Activated CD8-positive, alpha-beta memory T cell treated with anti-CD3 and anti-CD28 coated beads, Interleukin-2, amount 10 ng/mL, durations not matched to agents 7 days and 5 days (primary cell): ENCODE measurements at regions not wholly inside any gene's neighbourhood (a gene's known extent, or its start where the extent isn't known, plus 50 kb on each side); places are given as distances from the start of the nearest gene placed in this dataset.
"Not testable (repeated sequence)": the region's sequence is repeated elsewhere in the genome, so short reads cannot be mapped to it uniquely, and the experiment has no call there.

Experiments
- ATAC-seq: fragments of 150-1000 bp; cut with Tn5 transposase; one replicate; pipeline ENCODE4 v1.10.0; 2021; ENCODE audit warnings: moderate library complexity
- CTCF ChIA-PET: fragments of 350-600 bp; sonication (Branson Sonifier 250); formaldehyde crosslinking; loops from one replicate; lab custom pipeline; 2021; ENCODE audit warnings: antibody characterized with exemption; lab: Charles Lee
- DNase-seq: peaks from one replicate; pipeline ENCODE4 v3.0.0-alpha.2; 2020
- H3K27ac Mint-ChIP-seq: one replicate; pipeline ENCODE4 v1.8.0; 2021; ENCODE audit warnings: mild to moderate bottlenecking, mixed read lengths
- H3K27me3 Mint-ChIP-seq: one replicate; pipeline ENCODE4 v1.8.0; 2021; ENCODE audit warnings: mixed read lengths
- H3K36me3 Mint-ChIP-seq: one replicate; pipeline ENCODE4 v1.8.0; 2021; ENCODE audit warnings: mild to moderate bottlenecking, mixed read lengths
- H3K4me1 Mint-ChIP-seq: one replicate; pipeline ENCODE4 v1.8.0; 2021; ENCODE audit warnings: mixed read lengths
- H3K4me3 Mint-ChIP-seq: one replicate; pipeline ENCODE4 v1.8.0; 2021; ENCODE audit warnings: mild to moderate bottlenecking, moderate library complexity, mixed read lengths
- H3K9me3 Mint-ChIP-seq: one replicate; pipeline ENCODE4 v1.8.0; 2022; ENCODE audit warnings: low read depth, mixed read lengths

DNA sequence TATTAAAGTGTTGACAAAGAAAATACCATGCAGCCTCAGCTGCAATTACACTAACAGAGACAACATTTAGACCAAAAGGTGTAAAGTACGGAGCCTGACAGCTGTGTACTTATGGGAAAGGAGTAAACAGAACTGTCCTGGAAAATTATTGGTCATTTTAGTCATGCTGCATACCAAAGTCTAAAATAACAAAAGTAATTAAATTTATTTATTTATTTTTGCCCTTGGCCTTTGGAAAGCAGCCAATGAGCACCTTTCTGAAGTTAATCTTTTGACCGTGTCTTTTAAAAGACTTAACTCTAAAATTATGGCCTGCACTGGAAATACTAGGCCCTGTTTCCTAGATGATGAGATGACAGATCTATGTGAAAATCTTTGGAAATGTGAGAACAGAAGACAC lies 597.6 kb downstream of the NXPH1 start:
- Mint-ChIP-seq H3K27me3 (no peaks in the 10 kb centered on the region), H3K27ac (no peak overlapping the region), H3K4me3 (no peak overlapping the region), H3K36me3 (no peaks in the 10 kb centered on the region), H3K9me3 (peaks cover 19% of the 10 kb centered on the region), H3K4me1 (no peaks in the 10 kb centered on the region)
- CTCF ChIA-PET, result no interaction called here
- ATAC-seq (no peak), DNase-seq (no peak)

GRCh38 chr7:9031386-9031785 lies 598.0 kb downstream of the NXPH1 start:
- DNase-seq (no peak), ATAC-seq (no peak)
- H3K9me3 Mint-ChIP-seq, result peaks cover 15% of the 10 kb centered on the region
- CTCF ChIA-PET, result no interaction called here
- H3K27ac Mint-ChIP-seq, result no peak overlapping the region
- H3K36me3 Mint-ChIP-seq, result no peaks in the 10 kb centered on the region
- H3K4me1 Mint-ChIP-seq, result no peaks in the 10 kb centered on the region
- no peaks in the 10 kb centered on the region for H3K27me3 Mint-ChIP-seq
- no peak overlapping the region for H3K4me3 Mint-ChIP-seq

DNA sequence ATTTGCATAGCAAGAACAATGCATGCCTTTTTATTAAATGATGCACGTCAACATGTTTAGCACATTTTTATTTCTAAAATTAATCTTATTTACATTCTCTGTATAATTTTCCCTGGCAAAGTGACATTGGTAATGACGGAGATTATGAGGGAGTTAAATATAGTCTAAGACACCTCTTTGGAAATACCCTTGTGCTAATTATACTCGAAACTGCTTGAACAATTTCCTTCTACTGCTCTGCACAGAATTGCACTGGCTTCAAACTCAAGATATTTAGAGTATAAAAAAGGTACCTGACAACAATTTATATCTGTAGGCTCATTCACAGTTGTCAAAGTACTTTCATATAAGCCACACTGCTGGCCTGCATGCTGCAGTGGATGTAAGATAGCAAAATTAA lies 602.7 kb downstream of the NXPH1 start:
- Mint-ChIP-seq H3K4me3 (no peak overlapping the region), H3K9me3 (peaks cover 8% of the 10 kb centered on the region), H3K36me3 (no peaks in the 10 kb centered on the region), H3K27ac (no peak overlapping the region), H3K4me1 (no peaks in the 10 kb centered on the region), H3K27me3 (no peaks in the 10 kb centered on the region)
- CTCF ChIA-PET, result no interaction called here
- ATAC-seq, result no peak
- DNase-seq, result no peak

DNA sequence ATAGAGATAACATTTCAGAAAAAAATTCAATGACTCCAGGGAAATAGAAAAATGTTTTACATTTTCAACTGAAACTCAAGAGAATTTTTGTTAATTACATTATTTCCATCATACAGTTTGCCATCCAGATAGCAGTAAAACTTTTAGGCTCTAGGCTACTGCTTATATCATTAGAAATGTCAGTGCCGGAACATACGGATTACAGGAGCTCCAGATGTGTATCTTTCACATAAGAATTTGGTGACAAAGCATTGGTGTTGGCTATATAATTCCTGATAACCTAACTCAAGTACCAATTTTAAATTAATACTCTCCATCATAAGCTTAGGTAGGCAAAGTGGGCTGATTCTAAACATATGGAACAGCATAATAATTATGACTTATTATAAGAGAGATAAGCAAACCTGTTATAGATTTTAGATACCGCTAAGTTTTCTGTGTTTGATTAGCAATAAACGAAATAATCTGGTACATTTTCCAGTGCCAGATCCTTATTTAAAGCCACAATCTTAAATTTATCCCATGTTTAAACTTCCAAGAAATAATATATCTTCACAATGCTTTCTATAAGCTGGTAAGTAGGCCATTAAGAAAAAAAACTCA lies 637.9 kb downstream of the NXPH1 start:
- Mint-ChIP-seq H3K36me3 (no peaks in the 10 kb centered on the region), H3K27me3 (no peaks in the 10 kb centered on the region), H3K27ac (no peak overlapping the region), H3K4me3 (no peak overlapping the region), H3K4me1 (no peaks in the 10 kb centered on the region), H3K9me3 (peaks cover 10% of the 10 kb centered on the region)
- ATAC-seq (no peak), DNase-seq (no peak)
- CTCF ChIA-PET, result no interaction called here

DNA sequence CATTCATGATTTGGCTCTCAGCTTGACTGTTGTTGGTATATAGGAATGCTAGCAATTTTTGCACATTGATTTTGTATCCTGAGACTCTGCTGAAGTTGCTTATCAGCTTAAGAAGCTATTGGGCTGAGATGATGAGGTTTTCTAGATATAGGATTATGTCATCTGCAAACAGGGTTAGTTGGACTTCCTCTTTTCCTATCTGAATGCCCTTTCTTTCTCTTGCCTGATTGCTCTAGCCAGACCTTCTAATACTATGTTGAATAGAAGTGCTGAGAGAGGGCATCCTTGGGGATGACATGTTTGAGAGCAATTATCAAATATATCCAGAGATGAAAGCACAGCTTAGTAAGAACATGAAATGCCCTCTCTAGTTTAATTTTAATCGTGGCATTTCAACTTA lies 642.4 kb downstream of the NXPH1 start:
- ATAC-seq, H3K4me3 Mint-ChIP-seq, DNase-seq, H3K36me3 Mint-ChIP-seq, CTCF ChIA-PET, H3K27ac Mint-ChIP-seq, H3K4me1 Mint-ChIP-seq, H3K9me3 Mint-ChIP-seq, H3K27me3 Mint-ChIP-seq: not testable (repeated sequence)

DNA sequence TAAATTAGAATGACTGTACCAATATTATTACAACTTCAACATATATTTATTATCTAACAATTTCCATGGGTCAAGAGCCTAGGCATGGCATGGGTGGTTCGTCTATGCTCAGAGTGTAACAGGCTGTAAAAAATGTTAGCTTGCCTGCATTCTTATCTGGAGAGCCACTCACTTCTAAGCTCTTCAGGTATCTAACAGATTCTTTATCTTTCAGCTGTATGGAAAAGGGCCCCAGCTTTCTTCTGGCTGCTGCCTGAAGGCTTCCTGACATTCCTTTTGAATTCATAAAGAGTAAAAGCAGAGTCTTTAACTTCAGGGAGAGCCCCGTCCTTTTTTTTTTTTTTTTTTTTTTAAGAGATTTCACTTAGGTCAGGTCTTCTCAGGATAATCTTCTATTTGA lies 648.8 kb downstream of the NXPH1 start:
- CTCF ChIA-PET, result no interaction called here
- no peaks in the 10 kb centered on the region for H3K4me1 Mint-ChIP-seq
- ATAC-seq, result no peak
- H3K27me3 Mint-ChIP-seq, result no peaks in the 10 kb centered on the region
- H3K36me3 Mint-ChIP-seq, result no peaks in the 10 kb centered on the region
- H3K27ac Mint-ChIP-seq, result no peak overlapping the region
- H3K4me3 Mint-ChIP-seq, result no peak overlapping the region
- peaks cover 6% of the 10 kb centered on the region for H3K9me3 Mint-ChIP-seq
- no peak for DNase-seq

DNA sequence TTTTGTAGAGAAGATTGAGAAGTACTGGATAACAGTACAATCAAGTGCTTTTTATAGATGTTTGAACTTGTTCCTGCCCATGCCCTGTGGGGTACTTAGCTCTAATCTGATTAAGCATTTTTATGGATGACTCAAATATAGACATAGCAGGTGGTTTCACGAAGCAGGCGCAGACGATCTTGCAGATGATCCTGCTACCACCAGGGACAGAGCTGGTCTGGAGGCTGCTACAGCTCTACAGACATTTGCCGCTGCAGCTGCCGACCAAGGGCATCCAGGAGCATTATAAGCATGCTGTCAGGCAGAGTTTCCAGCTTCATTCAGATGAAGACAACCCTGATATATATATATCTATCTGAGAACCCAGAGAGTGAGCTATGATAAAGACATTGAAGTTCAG lies 650.4 kb downstream of the NXPH1 start:
- H3K4me1 Mint-ChIP-seq, result no peaks in the 10 kb centered on the region
- peaks cover 6% of the 10 kb centered on the region for H3K9me3 Mint-ChIP-seq
- ATAC-seq (no peak), DNase-seq (no peak)
- H3K27ac Mint-ChIP-seq, result no peak overlapping the region
- H3K36me3 Mint-ChIP-seq, result no peaks in the 10 kb centered on the region
- CTCF ChIA-PET, result no interaction called here
- H3K4me3 Mint-ChIP-seq, result no peak overlapping the region
- no peaks in the 10 kb centered on the region for H3K27me3 Mint-ChIP-seq

DNA sequence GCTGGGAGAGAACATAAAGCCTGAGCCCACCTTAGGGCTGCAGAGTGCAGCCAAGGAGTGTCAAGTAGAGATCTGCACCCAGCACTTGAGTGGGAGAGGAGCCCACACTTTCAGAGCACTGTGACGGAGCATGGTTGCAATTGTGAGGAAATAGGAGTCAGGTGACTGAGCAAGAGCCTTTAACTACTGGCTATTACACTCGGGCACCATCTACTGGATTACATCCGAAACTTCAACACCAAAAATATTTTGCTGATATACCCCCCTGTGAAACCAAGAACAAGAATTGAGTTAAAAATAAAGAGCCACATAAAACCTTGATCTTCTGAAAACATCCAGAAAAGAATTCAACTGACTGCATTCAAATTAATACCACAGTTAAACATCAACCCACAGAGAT lies 657.9 kb downstream of the NXPH1 start:
- H3K4me1 Mint-ChIP-seq, result no peaks in the 10 kb centered on the region
- no peak overlapping the region for H3K4me3 Mint-ChIP-seq
- CTCF ChIA-PET, result no interaction called here
- peaks cover 2% of the 10 kb centered on the region for H3K9me3 Mint-ChIP-seq
- H3K36me3 Mint-ChIP-seq, result no peaks in the 10 kb centered on the region
- H3K27ac Mint-ChIP-seq, result no peak overlapping the region
- no peak for DNase-seq
- no peak for ATAC-seq
- no peaks in the 10 kb centered on the region for H3K27me3 Mint-ChIP-seq

DNA sequence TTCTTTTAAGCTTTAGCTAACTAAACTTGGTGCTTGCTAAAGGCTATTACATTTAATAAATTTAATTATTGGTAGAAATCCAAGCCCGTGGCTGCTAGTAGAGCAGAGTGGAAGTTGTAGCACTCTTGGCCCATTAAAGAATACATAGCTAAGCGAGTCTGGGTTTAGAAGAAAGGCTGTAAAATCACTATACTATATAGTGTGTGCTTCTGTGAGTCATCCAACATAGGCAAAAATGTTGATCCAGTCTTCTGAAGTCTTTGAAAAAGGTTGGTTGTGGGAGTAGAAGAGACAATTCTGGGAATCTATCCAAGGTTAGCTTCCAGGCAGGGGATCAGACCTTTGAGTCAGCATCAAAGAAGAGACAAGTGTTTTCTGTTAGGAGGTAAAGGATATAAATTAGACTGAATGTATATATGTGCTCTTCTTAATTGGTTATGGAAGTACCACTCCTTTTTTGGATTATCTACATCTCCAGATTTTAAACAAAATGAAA lies 664.2 kb downstream of the NXPH1 start:
- Mint-ChIP-seq H3K36me3 (no peaks in the 10 kb centered on the region), H3K27ac (no peak overlapping the region), H3K4me1 (no peaks in the 10 kb centered on the region), H3K9me3 (peaks cover 5% of the 10 kb centered on the region), H3K4me3 (no peak overlapping the region), H3K27me3 (no peaks in the 10 kb centered on the region)
- ATAC-seq, result no peak
- no peak for DNase-seq
- CTCF ChIA-PET, result no interaction called here

DNA sequence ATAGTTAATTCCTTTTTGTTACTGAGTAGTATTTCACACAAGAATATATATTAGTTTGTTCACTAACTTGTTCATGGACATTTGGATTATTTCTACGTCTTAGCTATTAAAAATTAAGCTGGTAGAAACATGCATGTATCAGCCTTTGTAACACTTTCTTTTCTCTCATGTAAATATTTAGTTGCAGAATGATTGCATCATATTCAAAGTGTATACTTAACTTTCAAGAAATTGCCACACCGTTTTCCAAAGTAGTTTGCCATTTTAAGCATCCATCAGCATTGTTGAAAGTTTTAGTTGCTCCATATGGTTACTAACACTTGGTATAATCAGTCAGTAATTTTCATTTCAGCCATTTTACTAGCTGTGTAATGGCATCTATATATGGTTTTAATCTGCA lies 666.9 kb downstream of the NXPH1 start:
- CTCF ChIA-PET, result no interaction called here
- H3K27ac Mint-ChIP-seq, result no peak overlapping the region
- peaks cover 3% of the 10 kb centered on the region for H3K9me3 Mint-ChIP-seq
- no peak overlapping the region for H3K4me3 Mint-ChIP-seq
- ATAC-seq, result no peak
- H3K4me1 Mint-ChIP-seq, result no peaks in the 10 kb centered on the region
- no peak for DNase-seq
- no peaks in the 10 kb centered on the region for H3K27me3 Mint-ChIP-seq
- no peaks in the 10 kb centered on the region for H3K36me3 Mint-ChIP-seq

GRCh38 chr7:9102846-9103245 lies 669.4 kb downstream of the NXPH1 start:
- no peak overlapping the region for H3K4me3 Mint-ChIP-seq
- H3K4me1 Mint-ChIP-seq, result no peaks in the 10 kb centered on the region
- ATAC-seq, result no peak
- CTCF ChIA-PET, result no interaction called here
- H3K27me3 Mint-ChIP-seq, result no peaks in the 10 kb centered on the region
- no peak for DNase-seq
- H3K36me3 Mint-ChIP-seq, result no peaks in the 10 kb centered on the region
- peaks cover 5% of the 10 kb centered on the region for H3K9me3 Mint-ChIP-seq
- no peak overlapping the region for H3K27ac Mint-ChIP-seq

GRCh38 chr7:9106747-9107146 lies 673.3 kb downstream of the NXPH1 start:
- no peak for DNase-seq
- Mint-ChIP-seq H3K36me3 (no peaks in the 10 kb centered on the region), H3K4me1 (no peaks in the 10 kb centered on the region), H3K4me3 (no peak overlapping the region), H3K27me3 (no peaks in the 10 kb centered on the region), H3K9me3 (peaks cover 19% of the 10 kb centered on the region), H3K27ac (no peak overlapping the region)
- no peak for ATAC-seq
- CTCF ChIA-PET, result no interaction called here

- Mint-ChIP-seq H3K4me3 (no peak overlapping the region), H3K36me3 (no peaks in the 10 kb centered on the region), H3K27me3 (no peaks in the 10 kb centered on the region), H3K4me1 (no peaks in the 10 kb centered on the region), H3K9me3 (peaks cover 12% of the 10 kb centered on the region), H3K27ac (no peak overlapping the region)
- CTCF ChIA-PET, result no interaction called here
- DNase-seq, result no peak
- ATAC-seq, result no peak
Measured at GRCh38 chr7:9120331-9120730, 686.9 kb downstream of the NXPH1 start.

DNA sequence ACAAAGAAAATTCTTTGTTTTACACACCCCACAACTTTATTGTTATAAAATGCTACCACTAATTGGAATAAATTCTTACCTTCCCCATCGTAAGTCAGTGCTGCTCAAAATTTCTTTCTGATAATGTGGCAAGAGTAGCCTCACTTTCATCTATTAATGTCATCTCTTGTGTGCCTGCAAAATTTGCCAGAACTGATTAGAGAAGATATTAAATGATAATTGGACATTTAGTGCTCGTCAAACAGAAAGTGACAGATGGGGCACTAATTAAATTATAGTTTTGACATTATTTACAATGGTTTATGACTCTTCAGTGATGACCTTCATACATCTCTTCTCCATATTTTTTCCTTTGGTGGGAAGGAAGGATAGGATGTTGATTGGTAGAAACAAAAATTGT lies 690.9 kb downstream of the NXPH1 start:
- ATAC-seq (no peak), DNase-seq (no peak)

DNA sequence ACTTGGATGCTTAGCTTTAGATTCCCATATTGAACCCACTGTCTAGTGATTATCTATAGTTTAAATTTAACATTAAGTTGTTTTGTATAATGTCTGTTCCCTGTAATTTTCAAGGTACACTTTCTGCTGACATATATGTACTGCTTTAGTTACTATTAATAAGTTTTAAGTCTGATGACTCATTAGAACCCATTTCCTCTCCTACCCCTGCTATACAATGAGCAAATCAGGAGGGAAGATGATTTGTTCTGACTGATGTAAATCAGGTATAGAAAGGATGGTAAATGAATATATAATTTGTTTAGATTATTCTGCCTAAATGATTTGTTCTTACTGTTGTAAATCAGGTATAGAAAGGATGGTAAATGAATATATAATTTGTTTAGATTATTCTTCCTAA lies 691.8 kb downstream of the NXPH1 start:
- H3K27ac Mint-ChIP-seq, result no peak overlapping the region
- no peak for DNase-seq

More for the DNA sequence above, 690.9 kb downstream of the NXPH1 start:
- H3K9me3 Mint-ChIP-seq, result peaks cover 8% of the 10 kb centered on the region
- H3K36me3 Mint-ChIP-seq, result no peaks in the 10 kb centered on the region
- H3K27ac Mint-ChIP-seq, result no peak overlapping the region
- no peaks in the 10 kb centered on the region for H3K4me1 Mint-ChIP-seq
- H3K27me3 Mint-ChIP-seq, result no peaks in the 10 kb centered on the region
- no peak overlapping the region for H3K4me3 Mint-ChIP-seq
- CTCF ChIA-PET, result no interaction called here

More for the DNA sequence above, 691.8 kb downstream of the NXPH1 start:
- Mint-ChIP-seq H3K36me3 (no peaks in the 10 kb centered on the region), H3K4me3 (no peak overlapping the region), H3K27me3 (no peaks in the 10 kb centered on the region), H3K4me1 (no peaks in the 10 kb centered on the region), H3K9me3 (peaks cover 8% of the 10 kb centered on the region)
- ATAC-seq, result no peak
- CTCF ChIA-PET, result no interaction called here
